ENCODE measurements at regions not wholly inside any gene's neighbourhood (a gene's known extent, or its start where the extent isn't known, plus 50 kb on each side); places are given as distances from the start of the nearest gene placed in this dataset.

DNA sequence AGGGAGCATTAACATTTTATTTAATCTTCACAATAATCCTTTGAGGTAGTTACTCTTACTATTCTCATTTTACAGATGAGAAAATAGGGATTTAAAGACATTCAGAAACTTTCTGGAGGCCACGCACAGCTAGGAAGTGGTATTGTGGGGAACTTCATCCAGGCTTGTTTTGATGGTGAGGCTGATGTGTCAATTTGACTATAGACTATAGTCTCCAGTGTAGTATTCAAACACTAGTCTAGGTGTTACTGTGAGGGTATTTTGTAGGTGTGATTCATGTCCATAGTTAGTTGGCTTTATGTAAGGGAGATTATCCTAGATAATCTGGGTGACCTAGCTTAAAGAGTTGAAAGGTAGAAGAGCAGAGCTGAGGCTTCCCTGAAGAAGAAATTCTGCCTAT, 54.1 kb upstream of the ELL2 start:
- DNase-seq, result no peak

GRCh38 chr5:96014395-96014794, 52.7 kb upstream of the ELL2 start:
- DNase-seq, result no peak

DNA sequence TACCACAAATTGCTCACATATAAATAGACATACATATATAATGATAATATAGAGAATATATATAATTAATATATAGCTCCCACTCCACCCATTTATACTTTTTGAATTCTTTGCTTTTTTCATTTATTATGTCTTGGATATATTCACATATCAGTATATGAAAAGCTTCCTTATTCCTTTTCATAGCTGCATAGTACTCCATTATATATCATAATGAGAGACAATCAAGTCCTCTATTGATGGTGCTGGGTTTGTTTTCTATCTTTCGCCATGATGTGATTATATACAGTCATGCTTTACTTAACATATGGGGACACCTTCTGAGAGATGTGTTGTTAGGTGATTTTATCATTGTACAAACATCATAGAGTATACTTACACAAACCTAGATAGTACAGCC, 51.6 kb upstream of the ELL2 start:
- no peak for DNase-seq

GRCh38 chr5:96012399-96012798, 50.7 kb upstream of the ELL2 start:
- no peak for DNase-seq
